Hematopoietic multipotent progenitor cell (in vitro differentiated cells): ENCODE measurements at regions not wholly inside any gene's neighbourhood (a gene's known extent, or its start where the extent isn't known, plus 50 kb on each side); places are given as distances from the start of the nearest gene placed in this dataset.
A peak's percentile ranks its signal among the peaks of the same experiment; 100 is the strongest.

Experiments
- DNase-seq, 3 donors: peaks; one replicate each; pipeline ENCODE4 v3.0.0-alpha.2; 2011 to 2015; ENCODE audit warnings: low read depth in 2 of 3, low spot score in 2 of 3

DNA sequence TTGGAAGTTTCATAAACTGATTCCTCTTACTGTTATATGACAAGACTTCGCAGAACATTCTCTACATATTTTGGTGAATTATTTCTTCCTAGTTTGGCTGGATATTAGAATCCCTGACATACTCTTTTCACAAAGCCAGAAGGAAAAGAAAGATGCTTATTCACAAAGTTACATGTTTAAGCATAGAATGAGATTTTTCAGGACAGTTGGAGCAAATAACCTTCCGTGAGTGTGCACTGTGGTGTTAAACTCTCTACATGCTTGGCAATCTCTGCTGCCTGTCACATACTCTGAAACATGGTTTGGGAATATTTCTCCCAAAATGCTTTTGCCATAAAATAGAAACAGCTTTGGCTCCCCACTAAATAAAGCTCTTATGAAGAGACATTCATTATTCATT is 230.0 kb upstream of the MTNR1B start:
- DNase-seq = no peak

DNA sequence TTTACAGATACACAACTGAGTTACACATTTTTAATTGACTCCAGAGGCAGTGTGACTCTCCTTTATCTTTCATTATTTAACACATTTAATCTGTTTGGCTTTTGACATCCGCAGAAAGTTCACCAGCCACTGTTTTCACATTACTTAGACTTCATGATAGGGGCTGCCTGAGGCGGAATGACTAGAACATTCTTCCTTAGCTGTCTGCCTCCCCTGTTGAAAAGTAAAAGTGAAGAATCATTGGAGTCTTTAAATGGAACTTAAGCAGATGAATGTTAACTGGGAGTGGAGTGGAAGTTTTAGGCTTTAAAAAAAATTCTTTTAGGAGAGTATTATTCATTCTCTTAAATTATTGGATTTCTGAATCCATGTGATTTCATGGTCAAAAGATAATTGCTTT is 229.2 kb upstream of the MTNR1B start:
- DNase-seq = no peak

DNA sequence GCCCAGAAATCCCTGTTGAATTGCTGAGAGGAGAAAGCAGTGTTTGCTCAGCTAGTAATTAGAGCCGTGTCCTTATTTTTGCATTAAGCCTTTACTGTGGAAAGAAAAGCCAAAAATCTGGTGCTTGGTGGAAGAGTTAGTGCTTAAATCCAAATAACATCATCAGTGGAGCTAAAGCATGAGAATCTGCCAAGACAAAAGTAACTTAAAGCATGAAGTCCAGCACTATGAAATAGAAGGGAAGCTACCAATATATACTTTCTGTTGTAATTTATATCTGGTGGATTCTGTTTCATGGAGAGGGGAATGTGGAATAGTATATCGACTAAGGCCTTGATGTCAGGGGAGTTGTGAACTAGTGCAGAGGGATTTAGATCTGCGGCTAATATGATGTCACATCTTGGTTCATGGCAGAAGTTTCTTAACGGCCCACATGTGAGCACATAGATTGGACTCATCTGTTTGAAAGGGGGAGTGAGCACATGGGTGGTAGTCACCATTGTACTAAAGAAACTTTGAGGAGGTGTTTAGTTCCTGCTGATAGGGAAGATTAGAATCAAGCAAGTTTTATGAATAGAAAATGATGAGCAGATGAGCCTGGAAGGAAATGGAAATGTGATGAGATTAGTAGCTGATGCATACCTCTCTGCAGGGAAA is 224.4 kb upstream of the MTNR1B start:
- DNase-seq = no peak

DNA sequence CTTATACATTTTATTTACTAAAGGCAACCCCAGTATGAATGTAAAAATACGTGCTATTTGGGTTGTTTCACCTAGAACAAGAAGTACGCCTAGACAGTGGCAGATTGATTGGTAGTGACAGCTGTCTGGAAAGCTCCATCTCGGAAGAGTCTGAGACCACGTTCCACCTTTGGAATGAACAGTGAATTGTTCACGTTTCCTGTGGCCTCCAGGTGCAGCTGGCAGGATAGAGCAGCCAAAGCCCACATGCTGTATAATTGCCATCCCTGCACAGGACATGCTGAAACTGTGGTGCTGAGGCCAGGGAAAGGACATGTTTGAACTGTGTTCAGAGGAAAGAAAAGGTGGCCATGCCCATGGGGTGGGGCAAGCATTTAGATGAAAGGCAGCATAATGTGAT is 218.7 kb upstream of the MTNR1B start:
- no peak for DNase-seq

GRCh38 chr11:92751594-92751993 is 217.9 kb upstream of the MTNR1B start:
- DNase-seq = no peak

DNA sequence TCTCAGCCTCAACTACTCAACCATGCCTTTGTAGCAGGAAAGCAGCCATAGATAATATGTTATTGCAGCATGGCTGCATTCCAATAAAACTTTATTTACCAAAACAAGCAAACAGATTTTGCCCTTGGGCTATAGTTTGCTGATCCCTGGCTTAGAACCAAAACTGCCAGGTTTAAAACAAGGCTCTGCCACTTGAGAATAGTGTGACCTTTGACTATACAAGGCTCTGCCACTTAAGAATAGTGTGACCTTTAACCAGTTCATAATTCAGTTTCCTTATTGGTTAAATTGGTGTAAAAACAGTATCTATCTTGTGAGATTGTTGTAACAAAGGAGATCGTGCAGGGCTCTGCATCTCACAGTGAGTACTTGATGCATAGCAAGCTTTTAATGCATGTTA is 217.3 kb upstream of the MTNR1B start:
- no peak for DNase-seq

DNA sequence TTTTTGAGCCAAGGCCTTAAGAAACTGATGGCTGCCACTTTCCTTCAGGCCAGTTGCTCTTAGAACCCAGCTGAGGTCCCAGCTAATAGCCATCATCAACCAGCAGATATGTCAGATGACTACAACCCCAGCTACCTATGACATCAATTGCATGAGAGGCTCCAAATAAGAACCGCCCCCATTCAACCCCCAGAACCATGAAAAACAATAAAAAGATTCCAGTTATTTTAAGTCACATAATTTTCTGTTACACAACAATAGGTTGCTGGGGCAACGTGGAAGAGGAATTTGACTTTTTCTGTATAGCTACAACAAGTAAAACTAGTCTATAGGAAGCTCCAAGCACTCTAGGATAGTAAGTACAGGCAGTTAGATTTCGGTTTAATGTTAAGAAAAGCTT is 216.3 kb upstream of the MTNR1B start:
- DNase-seq = peak in 1 of 3 donors; percentile 27

- no peak for DNase-seq
These were observed 211.1 kb upstream of the MTNR1B start for GRCh38 chr11:92758241-92758780.

DNA sequence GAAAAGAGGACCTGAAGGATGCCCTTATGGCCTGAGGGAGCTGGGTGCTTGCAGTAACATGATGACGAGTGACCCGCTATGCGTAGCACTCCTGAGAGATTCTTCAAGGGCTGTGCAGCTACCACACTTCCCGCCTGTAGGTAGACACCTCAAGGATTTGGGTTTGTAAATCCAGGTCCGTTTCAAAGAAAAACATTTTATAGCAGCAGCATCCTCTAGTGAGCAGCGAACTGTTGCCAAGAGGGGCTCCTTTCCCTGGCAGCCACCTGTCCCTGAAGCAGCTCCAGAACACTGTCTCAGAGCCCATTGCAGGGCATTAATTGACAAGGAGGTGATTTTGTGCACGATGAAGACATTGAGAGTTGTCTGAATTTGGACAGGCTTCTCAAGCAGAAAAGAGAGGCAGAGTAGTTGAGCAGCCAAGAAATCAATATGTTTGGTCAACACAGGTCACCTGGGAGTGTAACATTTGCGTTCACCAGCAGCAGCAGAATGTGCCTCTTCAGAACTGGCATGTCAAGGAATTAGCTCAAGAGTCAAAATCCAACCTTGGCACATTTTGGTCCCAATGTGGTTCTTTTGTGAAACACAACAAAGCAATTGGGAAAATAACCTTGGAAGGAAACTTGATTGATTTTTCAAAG is 209.8 kb upstream of the MTNR1B start:
- no peak for DNase-seq

DNA sequence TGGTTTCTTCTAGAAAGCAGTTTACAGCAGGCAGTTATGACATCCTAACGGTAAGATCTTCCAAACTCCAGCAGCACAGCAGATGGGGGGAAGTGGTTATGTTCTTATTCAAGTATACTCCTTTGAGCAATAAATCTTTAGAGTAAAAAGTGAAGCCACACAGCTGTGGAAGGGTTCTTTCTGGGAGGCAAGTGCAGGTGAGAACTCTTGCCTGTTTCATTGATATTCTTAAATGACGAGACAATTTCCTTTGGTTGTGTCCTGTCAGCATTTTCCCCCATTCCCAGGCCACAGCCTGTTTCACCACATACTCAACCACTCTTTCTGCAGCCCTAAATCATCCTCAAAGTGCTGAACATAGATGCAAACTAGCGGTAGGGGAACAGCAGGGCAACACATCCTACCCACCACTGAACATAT is 207.3 kb upstream of the MTNR1B start:
- DNase-seq = peak in 2 of 3 donors; percentile 31 to 79

GRCh38 chr11:92763336-92763735 is 206.1 kb upstream of the MTNR1B start:
- no peak for DNase-seq

DNA sequence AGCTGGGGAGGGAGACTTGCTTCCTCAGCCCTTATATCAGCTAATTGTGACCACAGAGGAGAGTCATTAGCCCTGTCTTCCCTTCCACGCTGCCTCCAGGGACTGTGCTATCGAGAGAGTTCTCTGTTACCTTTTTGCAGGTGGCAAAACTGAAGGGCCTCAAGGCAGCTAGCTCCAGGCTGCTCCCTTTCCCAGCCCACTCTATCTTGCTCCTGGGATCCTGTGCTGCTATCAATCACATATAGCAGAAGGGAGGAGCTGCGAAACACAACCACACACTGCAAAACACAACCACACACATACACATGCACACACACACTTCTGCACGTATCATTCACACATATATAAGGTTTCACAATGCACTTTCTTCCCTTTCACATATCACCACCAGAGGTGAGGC is 205.3 kb upstream of the MTNR1B start:
- DNase-seq = no peak

GRCh38 chr11:92765082-92765840 is 204.2 kb upstream of the MTNR1B start:
- DNase-seq = no peak

DNA sequence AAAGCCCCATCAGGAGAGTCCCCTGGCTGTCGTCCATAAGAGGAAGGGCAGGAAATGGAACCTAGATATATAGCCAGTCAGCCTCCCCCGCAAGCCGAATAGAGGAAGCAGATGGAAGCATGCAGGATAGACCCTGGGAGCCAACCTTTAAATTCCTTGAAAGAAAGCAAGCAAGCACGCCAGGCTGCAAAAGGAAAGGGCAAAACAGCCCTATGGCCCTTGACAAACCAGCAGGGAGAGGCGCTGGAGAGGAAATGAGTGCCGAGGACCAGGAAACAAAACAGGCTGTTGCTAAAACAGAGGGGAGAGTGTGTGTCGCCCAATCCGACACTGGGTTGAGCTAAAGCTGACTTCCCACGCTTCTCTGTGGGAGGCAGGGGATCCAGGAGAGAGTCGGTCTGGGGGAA is 203.5 kb upstream of the MTNR1B start:
- peak in 2 of 3 donors; percentile 59 to 76 for DNase-seq

DNA sequence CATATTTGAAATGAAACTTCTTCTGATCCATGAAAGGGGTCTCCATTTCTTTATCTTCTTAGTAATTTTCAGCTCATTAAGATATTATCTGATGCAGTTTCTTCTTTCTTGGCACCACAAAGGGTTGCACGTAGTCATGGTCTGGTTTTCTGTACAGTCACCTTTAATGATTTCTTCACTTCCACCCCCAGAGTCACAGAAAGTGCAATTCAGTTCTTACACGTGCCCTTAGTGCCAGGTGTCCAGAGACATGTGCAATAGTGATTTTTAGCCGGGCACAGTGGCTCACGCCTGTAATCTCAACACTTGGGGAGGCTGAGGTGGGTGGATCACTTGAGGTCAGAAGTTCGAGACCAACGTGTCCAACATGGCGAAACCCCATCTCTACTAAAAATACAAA is 202.8 kb upstream of the MTNR1B start:
- DNase-seq = peak in 1 of 3 donors; percentile 58

- no peak for DNase-seq
These were observed 202.0 kb upstream of the MTNR1B start for GRCh38 chr11:92767416-92767815.

DNA sequence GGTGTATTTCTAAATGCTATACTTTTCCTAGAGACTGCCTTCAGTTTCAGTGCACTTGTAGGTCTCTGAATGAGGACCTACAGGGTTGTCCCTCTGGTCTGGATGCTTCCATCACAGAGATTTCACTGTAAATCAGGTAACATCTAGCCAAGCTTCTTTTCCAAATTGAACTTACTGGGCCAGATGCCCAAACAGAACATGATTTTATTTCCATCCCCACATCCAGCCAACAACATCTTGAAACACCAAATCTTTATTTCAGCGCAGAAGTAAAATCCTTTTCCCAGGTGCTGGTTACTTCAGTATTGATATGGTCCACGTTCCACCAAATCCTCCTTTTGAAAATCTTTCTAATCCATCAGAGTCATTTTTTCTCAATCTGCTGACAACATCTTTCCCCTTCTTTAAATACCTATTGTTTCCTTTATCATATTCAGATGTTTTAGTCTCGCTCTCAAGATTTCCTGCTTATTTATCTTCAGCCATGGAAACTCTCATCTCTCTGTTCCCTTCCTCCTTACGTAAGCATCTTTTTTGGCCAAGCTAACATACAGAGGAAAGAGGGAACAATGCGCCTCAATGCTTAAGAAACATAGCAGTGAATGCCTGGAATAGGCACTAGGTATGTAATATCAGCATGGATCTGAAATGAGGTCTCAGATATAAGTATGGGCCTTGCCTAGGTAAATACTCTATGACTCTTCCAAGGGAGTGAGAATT is 201.2 kb upstream of the MTNR1B start:
- no peak for DNase-seq

- DNase-seq = no peak
These were observed 200.3 kb upstream of the MTNR1B start for GRCh38 chr11:92769112-92769511.

DNA sequence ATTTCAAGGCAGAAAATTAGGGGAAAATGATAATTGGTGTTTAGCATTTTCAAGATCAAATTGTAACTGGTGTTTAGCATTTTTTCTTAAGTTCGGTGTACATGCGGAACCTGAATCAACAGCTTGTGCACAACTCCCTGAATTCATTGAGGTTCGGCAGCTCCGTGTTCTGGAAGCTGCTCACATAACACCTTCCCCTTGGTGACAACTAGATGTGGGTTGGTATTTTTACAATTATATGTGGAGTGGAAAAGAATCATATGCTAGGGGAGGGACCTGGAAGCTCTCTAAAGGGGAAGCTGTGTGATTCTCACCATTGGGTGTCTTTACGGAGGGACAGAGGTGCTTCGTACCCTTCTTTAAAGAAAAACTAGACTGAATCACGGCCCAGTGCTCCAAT is 199.0 kb upstream of the MTNR1B start:
- DNase-seq = no peak

DNA sequence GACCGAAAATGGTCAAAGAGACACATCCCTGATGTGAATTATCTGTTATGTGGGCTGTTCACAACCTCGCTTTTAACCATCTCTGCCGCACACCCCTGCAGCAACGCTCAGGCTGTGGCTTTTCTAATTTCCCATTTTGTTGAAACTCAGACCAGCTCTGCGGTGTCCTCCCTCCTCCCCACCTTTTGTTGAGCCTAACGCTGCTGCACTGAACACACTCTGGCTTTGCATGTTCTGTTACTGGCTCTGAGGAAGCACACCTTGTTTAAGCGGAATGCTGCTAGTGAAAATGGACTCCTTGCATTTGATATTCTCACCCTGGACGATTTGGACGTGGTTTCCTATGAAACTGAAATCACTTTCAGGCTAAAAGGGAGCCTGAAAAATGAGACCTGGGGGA is 198.5 kb upstream of the MTNR1B start:
- DNase-seq = peak in 1 of 3 donors; percentile 21

DNA sequence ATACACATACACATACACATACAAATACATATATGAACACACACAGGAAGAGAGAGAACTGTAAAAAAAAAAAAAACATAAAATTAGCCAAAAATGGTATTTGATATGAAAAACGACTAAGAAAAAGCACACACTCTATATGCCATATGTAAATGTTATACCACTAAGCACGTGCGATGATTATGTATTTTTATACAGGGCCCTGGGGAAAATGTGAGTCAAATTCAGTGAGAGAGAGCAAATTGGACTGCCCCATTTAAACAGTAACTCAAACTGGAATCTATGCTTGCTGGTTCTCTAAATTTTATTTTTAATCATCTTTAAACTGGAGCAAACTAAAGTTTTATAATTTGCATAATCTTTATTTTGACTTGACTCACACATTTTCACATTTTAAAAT is 197.8 kb upstream of the MTNR1B start:
- no peak for DNase-seq
